Nephron progenitor cell (in vitro differentiated cells): ENCODE measurements at regions not wholly inside any gene's neighbourhood (a gene's known extent, or its start where the extent isn't known, plus 50 kb on each side); places are given as distances from the start of the nearest gene placed in this dataset.
A peak's percentile ranks its signal among the peaks of the same experiment; 100 is the strongest.

Experiments
- DNase-seq: peaks from one replicate; pipeline ENCODE4 v3.0.0; 2021
- H3K27ac Mint-ChIP-seq: 2 replicates; pipeline ENCODE4 v1.8.0; 2021; ENCODE audit warnings: mild to moderate bottlenecking, moderate library complexity, mixed read lengths
- H3K27me3 Mint-ChIP-seq: 2 replicates; pipeline ENCODE4 v1.8.0; 2021; ENCODE audit warnings: mild to moderate bottlenecking, low read depth, mixed read lengths; ENCODE audit not compliant: poor library complexity
- H3K36me3 Mint-ChIP-seq: 2 replicates; pipeline ENCODE4 v1.8.0; 2021; ENCODE audit warnings: low read depth, mixed read lengths
- H3K4me1 Mint-ChIP-seq: 2 replicates; pipeline ENCODE4 v1.8.0; 2021; ENCODE audit warnings: mixed read lengths
- H3K4me3 Mint-ChIP-seq: 2 replicates; pipeline ENCODE4 v1.8.0; 2021; ENCODE audit warnings: mild to moderate bottlenecking, moderate library complexity, mixed read lengths
- H3K9me3 Mint-ChIP-seq: 2 replicates; pipeline ENCODE4 v1.8.0; 2021; ENCODE audit warnings: mild to moderate bottlenecking, moderate library complexity, mixed read lengths
- CTCF ChIP-seq: fragments of 200-600 bp; sonication (generic); IDR thresholded peaks from 2 replicates; pipeline ENCODE4 v1.5.0; 2021; ENCODE audit warnings: antibody characterized with exemption

- Mint-ChIP-seq H3K4me1 (peaks cover 35% of the 10 kb centered on the region), H3K27me3 (peaks cover 3% of the 10 kb centered on the region), H3K4me3 (no peak overlapping the region), H3K36me3 (peaks cover 3% of the 10 kb centered on the region), H3K27ac (no peak overlapping the region), H3K9me3 (peaks cover 11% of the 10 kb centered on the region)
- TF ChIP-seq CTCF: no peak
- no peak for DNase-seq
Measured at GRCh38 chr13:60647547-60647946, 250.5 kb downstream of the TDRD3 start.

GRCh38 chr13:60646620-60647019 lies 249.6 kb downstream of the TDRD3 start:
- peaks cover 3% of the 10 kb centered on the region for H3K36me3 Mint-ChIP-seq
- H3K4me1 Mint-ChIP-seq: peaks cover 38% of the 10 kb centered on the region
- H3K9me3 Mint-ChIP-seq: peaks cover 11% of the 10 kb centered on the region
- peak overlapping the region; percentile 72 for H3K27ac Mint-ChIP-seq
- H3K4me3 Mint-ChIP-seq: no peak overlapping the region
- DNase-seq: peak; percentile 5
- no peak for TF ChIP-seq CTCF
- H3K27me3 Mint-ChIP-seq: peaks cover 3% of the 10 kb centered on the region

GRCh38 chr13:60645676-60646075 lies 248.7 kb downstream of the TDRD3 start:
- Mint-ChIP-seq H3K4me1 (peaks cover 38% of the 10 kb centered on the region), H3K27ac (peak overlapping the region; percentile 91), H3K9me3 (peaks cover 11% of the 10 kb centered on the region), H3K36me3 (peaks cover 3% of the 10 kb centered on the region), H3K27me3 (peaks cover under 1% of the 10 kb centered on the region), H3K4me3 (no peak overlapping the region)
- DNase-seq: no peak
- no peak for TF ChIP-seq CTCF

GRCh38 chr13:60642552-60642951 lies 245.5 kb downstream of the TDRD3 start:
- DNase-seq: no peak
- H3K36me3 Mint-ChIP-seq: peaks cover 3% of the 10 kb centered on the region
- H3K27me3 Mint-ChIP-seq: peaks cover 4% of the 10 kb centered on the region
- H3K27ac Mint-ChIP-seq: no peak overlapping the region
- no peak for TF ChIP-seq CTCF
- H3K4me3 Mint-ChIP-seq: no peak overlapping the region
- H3K4me1 Mint-ChIP-seq: peaks cover 28% of the 10 kb centered on the region
- H3K9me3 Mint-ChIP-seq: peaks cover 11% of the 10 kb centered on the region

- DNase-seq: no peak
- no peak for TF ChIP-seq CTCF
- Mint-ChIP-seq H3K36me3 (no peaks in the 10 kb centered on the region), H3K4me3 (no peak overlapping the region), H3K4me1 (no peaks in the 10 kb centered on the region), H3K27me3 (peaks cover 11% of the 10 kb centered on the region), H3K27ac (no peak overlapping the region), H3K9me3 (no peaks in the 10 kb centered on the region)
Measured at GRCh38 chr13:60629158-60629557, 232.1 kb downstream of the TDRD3 start.

GRCh38 chr13:60627071-60627686 lies 230.2 kb downstream of the TDRD3 start:
- Mint-ChIP-seq H3K27me3 (peaks cover 11% of the 10 kb centered on the region), H3K27ac (no peak overlapping the region), H3K36me3 (no peaks in the 10 kb centered on the region), H3K4me1 (no peaks in the 10 kb centered on the region), H3K4me3 (no peak overlapping the region), H3K9me3 (no peaks in the 10 kb centered on the region)
- peak; percentile 90 for TF ChIP-seq CTCF
- DNase-seq: peak; percentile 64
